Activated T-cell treated with anti-CD3 and anti-CD28 coated beads, Interleukin-2, amount 50 U/mL, for 4 hours (primary cell): ENCODE measurements at regions not wholly inside any gene's neighbourhood (a gene's known extent, or its start where the extent isn't known, plus 50 kb on each side); places are given as distances from the start of the nearest gene placed in this dataset.

Source experiments
- ATAC-seq, 2 donors: fragments of 200-7000 bp; cut with Tn5 transposase; one replicate each; pipeline ENCODE4 v1.10.0; 2021
- DNase-seq: peaks from one replicate; pipeline ENCODE4 v3.0.0-alpha.2; 2020
- H3K27me3 Mint-ChIP-seq: one replicate; pipeline ENCODE4 v1.8.0; 2021; ENCODE audit warnings: low read depth, mixed read lengths
- H3K36me3 Mint-ChIP-seq: one replicate; pipeline ENCODE4 v1.8.0; 2022; ENCODE audit warnings: mixed read lengths; ENCODE audit not compliant: insufficient read depth
- H3K4me1 Mint-ChIP-seq: one replicate; pipeline ENCODE4 v1.8.0; 2021; ENCODE audit warnings: low read depth, mixed read lengths
- H3K4me3 Mint-ChIP-seq: one replicate; pipeline ENCODE4 v1.8.0; 2021; ENCODE audit warnings: mild to moderate bottlenecking, moderate library complexity, mixed read lengths
- H3K9me3 Mint-ChIP-seq: one replicate; pipeline ENCODE4 v1.8.0; 2021; ENCODE audit warnings: mixed read lengths

- ATAC-seq (no peak), DNase-seq (no peak)
- Mint-ChIP-seq H3K9me3 (peaks cover 7% of the 10 kb centered on the region), H3K27me3 (no peaks in the 10 kb centered on the region), H3K36me3 (no peaks in the 10 kb centered on the region), H3K4me3 (no peak overlapping the region), H3K4me1 (no peaks in the 10 kb centered on the region)
These were observed 87.9 kb upstream of the IGF1 start for GRCh38 chr12:102568276-102568675.

GRCh38 chr12:102567031-102567985 is 86.9 kb upstream of the IGF1 start:
- H3K27me3 Mint-ChIP-seq: no peaks in the 10 kb centered on the region
- no peak for ATAC-seq
- no peaks in the 10 kb centered on the region for H3K4me1 Mint-ChIP-seq
- no peak overlapping the region for H3K4me3 Mint-ChIP-seq
- peaks cover 7% of the 10 kb centered on the region for H3K9me3 Mint-ChIP-seq
- H3K36me3 Mint-ChIP-seq: no peaks in the 10 kb centered on the region
- DNase-seq: no peak

GRCh38 chr12:102565555-102565954 is 85.2 kb upstream of the IGF1 start:
- ATAC-seq: no peak
- Mint-ChIP-seq H3K27me3 (no peaks in the 10 kb centered on the region), H3K36me3 (no peaks in the 10 kb centered on the region), H3K4me1 (no peaks in the 10 kb centered on the region), H3K4me3 (no peak overlapping the region), H3K9me3 (peaks cover 7% of the 10 kb centered on the region)
- no peak for DNase-seq

DNA sequence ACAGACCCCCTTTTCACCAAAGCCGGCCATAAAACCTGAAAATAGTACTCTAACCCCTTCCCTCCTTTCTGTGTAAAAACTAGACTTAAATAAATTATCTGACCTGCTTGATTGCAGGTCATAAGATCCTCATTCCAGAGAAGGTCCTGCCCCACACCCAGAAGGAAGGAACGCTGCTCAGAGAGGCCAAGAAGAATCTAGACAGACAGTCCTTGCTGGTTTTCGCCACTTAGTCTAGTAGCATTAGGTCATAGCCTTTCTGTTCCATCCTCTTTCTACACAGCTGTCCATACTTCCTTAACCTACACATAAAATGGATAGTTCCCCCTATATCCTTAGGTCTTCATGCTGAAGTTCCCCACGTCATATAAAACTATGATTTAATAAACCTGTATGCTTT is 83.7 kb upstream of the IGF1 start:
- H3K27me3 Mint-ChIP-seq: peaks cover 2% of the 10 kb centered on the region
- peaks cover 7% of the 10 kb centered on the region for H3K9me3 Mint-ChIP-seq
- H3K4me1 Mint-ChIP-seq: no peaks in the 10 kb centered on the region

DNA sequence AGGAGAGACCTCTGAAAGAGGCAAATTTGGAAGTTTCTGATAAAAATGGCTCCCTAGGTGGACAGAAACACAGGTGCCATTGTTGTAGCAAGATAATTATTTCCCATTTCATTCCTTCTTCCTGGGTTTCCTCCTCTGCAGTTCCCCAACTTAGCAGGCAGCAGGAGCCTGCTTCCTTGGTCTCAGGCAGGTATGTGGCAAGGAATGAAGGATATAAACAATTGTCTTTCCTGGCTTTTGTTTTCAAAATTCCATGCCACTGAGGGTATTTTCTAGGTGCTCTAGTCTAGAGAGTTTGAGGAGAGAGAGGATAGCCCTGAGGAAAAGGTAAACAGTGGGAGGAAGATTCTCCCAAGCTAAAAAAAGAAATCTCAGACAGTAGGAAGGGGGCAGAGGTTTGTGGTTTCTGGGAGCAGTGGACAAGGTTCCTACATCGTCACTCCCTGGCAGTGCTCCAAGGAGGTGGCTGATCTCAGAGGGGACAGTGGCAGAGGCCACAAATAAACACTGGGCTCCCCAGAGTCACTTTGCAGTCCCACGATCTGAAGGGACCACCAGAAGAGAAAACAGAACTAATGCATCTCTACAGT is 82.6 kb upstream of the IGF1 start:
- DNase-seq (no peak), ATAC-seq (no peak)
- peaks cover 7% of the 10 kb centered on the region for H3K9me3 Mint-ChIP-seq
- H3K4me3 Mint-ChIP-seq: no peak overlapping the region
- peaks cover 2% of the 10 kb centered on the region for H3K27me3 Mint-ChIP-seq
- H3K4me1 Mint-ChIP-seq: no peaks in the 10 kb centered on the region
- H3K36me3 Mint-ChIP-seq: no peaks in the 10 kb centered on the region

More for the DNA sequence above, 83.7 kb upstream of the IGF1 start:
- no peak for DNase-seq
- Mint-ChIP-seq H3K36me3 (no peaks in the 10 kb centered on the region), H3K4me3 (no peak overlapping the region)
- no peak for ATAC-seq

GRCh38 chr12:102551186-102551585 is 70.8 kb upstream of the IGF1 start:
- Mint-ChIP-seq H3K27me3 (peaks cover 2% of the 10 kb centered on the region), H3K4me1 (no peaks in the 10 kb centered on the region), H3K4me3 (no peak overlapping the region), H3K9me3 (no peaks in the 10 kb centered on the region), H3K36me3 (no peaks in the 10 kb centered on the region)
- DNase-seq (no peak), ATAC-seq (no peak)

GRCh38 chr12:102549691-102550090 is 69.3 kb upstream of the IGF1 start:
- Mint-ChIP-seq H3K4me1 (no peaks in the 10 kb centered on the region), H3K27me3 (peaks cover 4% of the 10 kb centered on the region), H3K9me3 (no peaks in the 10 kb centered on the region), H3K4me3 (no peak overlapping the region), H3K36me3 (no peaks in the 10 kb centered on the region)
- ATAC-seq (no peak), DNase-seq (no peak)

- no peak overlapping the region for H3K4me3 Mint-ChIP-seq
- H3K9me3 Mint-ChIP-seq: no peaks in the 10 kb centered on the region
- peaks cover 5% of the 10 kb centered on the region for H3K27me3 Mint-ChIP-seq
- DNase-seq (no peak), ATAC-seq (no peak)
- H3K4me1 Mint-ChIP-seq: no peaks in the 10 kb centered on the region
- H3K36me3 Mint-ChIP-seq: no peaks in the 10 kb centered on the region
These were observed 68.2 kb upstream of the IGF1 start for GRCh38 chr12:102548543-102548942.

DNA sequence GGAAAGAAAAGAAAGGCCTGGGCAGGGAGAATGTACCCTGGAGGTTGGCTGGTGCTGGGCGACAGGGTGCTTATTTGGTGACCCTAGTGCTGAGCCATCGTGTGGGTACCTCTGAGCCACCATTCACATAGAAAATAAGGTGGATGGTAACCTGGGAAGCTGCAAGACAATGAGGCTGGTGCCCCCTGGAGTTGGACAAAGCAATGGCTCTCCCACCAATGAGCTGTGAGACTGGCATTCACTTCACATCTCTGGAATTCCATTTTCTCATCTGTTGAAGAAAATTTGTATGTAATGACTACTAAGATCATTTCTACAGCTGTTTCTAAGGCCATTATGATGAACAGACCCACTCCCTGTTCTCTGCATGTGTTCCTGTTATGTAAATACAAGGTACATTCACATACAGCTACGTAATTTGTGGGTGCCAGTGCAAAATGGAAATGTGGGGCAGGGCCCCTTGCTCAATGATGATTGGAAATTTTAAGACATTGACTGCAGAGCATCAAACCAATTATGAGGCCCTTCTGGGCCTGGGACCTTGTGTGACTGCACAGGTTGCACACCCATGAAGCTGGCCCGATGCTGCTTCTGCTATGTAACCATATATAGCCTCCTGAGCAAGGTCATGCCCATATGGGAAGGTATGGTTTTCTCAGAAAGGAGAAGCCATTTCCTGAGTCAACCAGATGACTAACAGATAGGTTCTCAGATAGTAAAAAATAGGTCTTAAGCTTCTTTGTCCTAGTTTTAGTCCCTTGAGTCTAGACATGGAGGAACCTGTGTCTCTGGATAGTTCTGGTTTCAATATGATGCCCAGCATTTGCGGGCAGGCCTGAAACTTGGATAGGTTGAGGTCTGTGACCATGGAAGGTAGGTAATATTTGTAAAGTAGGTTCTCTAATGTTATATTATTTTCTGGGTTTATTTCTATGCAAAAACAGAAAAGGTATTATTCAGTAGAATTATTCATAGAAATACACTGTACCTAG is 63.4 kb upstream of the IGF1 start:
- no peaks in the 10 kb centered on the region for H3K4me1 Mint-ChIP-seq
- ATAC-seq (no peak), DNase-seq (no peak)
- peaks cover 8% of the 10 kb centered on the region for H3K27me3 Mint-ChIP-seq
- H3K4me3 Mint-ChIP-seq: no peak overlapping the region
- H3K36me3 Mint-ChIP-seq: no peaks in the 10 kb centered on the region
- no peaks in the 10 kb centered on the region for H3K9me3 Mint-ChIP-seq

DNA sequence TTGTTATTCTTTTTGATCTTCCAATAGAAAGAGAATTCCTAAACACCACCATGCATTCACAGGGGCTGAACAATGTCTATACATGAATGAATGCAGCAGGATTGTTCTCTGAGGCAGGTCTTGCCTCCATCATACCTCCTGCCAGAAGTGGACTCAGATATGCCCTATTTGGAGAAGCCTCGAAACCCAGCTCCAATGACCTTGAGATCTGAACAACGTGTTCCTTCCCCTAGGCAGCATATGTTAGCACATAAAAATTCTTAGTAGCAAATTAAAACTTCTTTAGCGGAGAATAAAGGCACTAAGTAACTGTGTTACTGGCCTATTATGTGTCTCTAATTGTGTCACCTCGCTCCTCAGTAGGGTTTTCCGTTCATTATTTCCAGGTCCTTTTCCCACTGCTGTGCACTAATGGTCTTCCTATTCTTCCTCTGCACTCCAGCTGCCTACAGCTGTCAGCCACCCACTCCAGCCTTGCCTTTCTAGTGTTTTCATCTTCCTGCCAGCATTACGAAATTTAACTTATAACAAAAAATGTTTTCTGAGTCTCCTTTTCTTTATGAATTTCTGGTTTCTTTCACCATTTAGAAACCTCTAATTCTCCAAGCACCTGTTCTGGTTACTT is 62.6 kb upstream of the IGF1 start:
- no peak for ATAC-seq

DNA sequence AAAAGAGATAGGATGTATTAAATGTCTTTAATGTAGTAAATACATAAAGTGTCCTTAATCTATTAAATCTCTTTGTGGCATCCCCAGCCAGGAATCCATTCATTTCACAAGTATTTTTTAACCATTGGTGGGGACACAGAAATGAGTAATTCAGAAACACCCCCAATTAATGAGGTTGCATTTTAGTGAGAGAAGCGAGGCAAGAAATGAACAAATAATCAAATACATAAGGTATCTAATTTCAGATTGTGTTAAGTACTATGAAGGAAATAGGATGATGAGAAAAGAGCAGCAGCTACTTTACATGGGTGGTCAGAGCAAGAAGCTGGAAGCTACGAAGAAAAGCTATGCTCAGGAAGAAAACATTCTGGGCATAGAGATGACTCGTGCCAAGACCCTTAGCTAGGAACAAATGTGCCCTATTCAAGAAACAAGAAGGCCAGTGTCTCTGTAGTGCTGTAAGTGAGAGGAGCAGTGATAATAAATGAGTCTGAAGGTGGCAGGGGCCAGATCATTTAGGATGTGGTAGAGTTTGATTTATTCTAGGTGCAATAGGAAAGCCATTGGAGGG is 60.5 kb upstream of the IGF1 start:
- H3K4me1 Mint-ChIP-seq: no peaks in the 10 kb centered on the region
- H3K9me3 Mint-ChIP-seq: no peaks in the 10 kb centered on the region
- no peak for DNase-seq
- no peaks in the 10 kb centered on the region for H3K36me3 Mint-ChIP-seq
- ATAC-seq: no peak
- H3K4me3 Mint-ChIP-seq: no peak overlapping the region
- H3K27me3 Mint-ChIP-seq: peaks cover 7% of the 10 kb centered on the region

More for the DNA sequence above, 62.6 kb upstream of the IGF1 start:
- no peaks in the 10 kb centered on the region for H3K9me3 Mint-ChIP-seq
- no peak for DNase-seq
- H3K36me3 Mint-ChIP-seq: no peaks in the 10 kb centered on the region
- H3K4me3 Mint-ChIP-seq: no peak overlapping the region
- peaks cover 9% of the 10 kb centered on the region for H3K27me3 Mint-ChIP-seq
- H3K4me1 Mint-ChIP-seq: no peaks in the 10 kb centered on the region

DNA sequence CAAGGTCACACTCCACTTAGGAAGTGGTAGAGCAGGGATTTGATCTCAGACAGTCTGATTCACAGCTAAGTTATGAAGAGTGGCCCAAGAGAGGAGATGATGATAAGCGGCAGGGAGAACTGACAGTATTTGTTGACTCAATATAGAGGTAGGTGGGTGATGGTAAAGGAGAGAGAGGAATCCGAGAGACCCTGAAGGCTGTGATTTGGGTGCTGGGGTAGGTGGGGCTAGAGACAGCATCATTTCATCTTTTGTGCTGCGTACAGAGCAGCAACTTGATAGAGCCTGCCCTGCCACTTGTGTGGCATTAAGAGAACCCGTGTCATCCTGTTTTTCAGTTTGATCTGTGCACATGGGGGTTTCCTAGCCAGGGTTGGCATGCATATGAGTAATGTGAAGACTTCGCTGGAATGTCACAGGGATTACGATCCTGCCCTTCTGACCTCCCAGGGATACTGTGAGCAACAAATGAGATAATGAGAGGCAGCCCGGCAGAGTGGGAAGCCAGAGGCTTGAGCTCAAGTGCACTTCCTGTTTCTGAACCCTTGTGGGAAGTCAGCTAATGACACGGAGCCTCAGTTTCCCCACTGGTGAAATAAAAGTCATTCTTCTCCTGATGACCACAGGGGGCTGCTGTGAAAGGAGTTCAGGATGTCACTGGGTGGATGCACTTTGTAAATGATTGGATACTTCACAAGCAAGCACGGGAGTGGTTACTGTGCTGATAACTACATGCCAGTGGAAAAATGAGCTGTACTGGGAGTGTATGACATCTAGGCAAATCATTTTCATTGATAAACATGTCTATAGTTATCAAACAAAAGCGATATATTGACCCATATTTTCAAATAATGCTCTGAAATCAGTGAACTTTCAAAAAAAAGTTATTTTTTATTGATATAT is 59.5 kb upstream of the IGF1 start:
- Mint-ChIP-seq H3K4me1 (no peaks in the 10 kb centered on the region), H3K9me3 (no peaks in the 10 kb centered on the region), H3K4me3 (no peak overlapping the region), H3K27me3 (peaks cover 7% of the 10 kb centered on the region), H3K36me3 (no peaks in the 10 kb centered on the region)
- ATAC-seq (no peak), DNase-seq (no peak)

GRCh38 chr12:102535306-102535705 is 54.9 kb upstream of the IGF1 start:
- DNase-seq (no peak), ATAC-seq (no peak)
- no peaks in the 10 kb centered on the region for H3K36me3 Mint-ChIP-seq
- no peak overlapping the region for H3K4me3 Mint-ChIP-seq
- peaks cover 9% of the 10 kb centered on the region for H3K27me3 Mint-ChIP-seq
- H3K9me3 Mint-ChIP-seq: no peaks in the 10 kb centered on the region
- no peaks in the 10 kb centered on the region for H3K4me1 Mint-ChIP-seq
